ENCODE measurements at regions not wholly inside any gene's neighbourhood (a gene's known extent, or its start where the extent isn't known, plus 50 kb on each side); places are given as distances from the start of the nearest gene placed in this dataset.

- TF ChIP-seq CTCF (IDR thresholded peaks at IDR 0.05 in 2 of 3, conservative IDR thresholded peaks at IDR 0.05 in 1 of 3; ENCODE audit: borderline replicate concordance in 1 of 3, insufficient read depth in 1 of 3, low read depth in 2 of 3, low read length in 2 of 3) (no peak), SP1 (IDR thresholded peaks at IDR 0.05; ENCODE audit: low read depth) (no peak), MAX (IDR thresholded peaks at IDR 0.05) (no peak)
Observed at GRCh38 chr6:63395381-63395780, 75.6 kb upstream of the LGSN start.
